ENCODE measurements at regions not wholly inside any gene's neighbourhood (a gene's known extent, or its start where the extent isn't known, plus 50 kb on each side); places are given as distances from the start of the nearest gene placed in this dataset.

GRCh38 chr10:130817674-130818073, 493.8 kb downstream of the TCERG1L start:
- H3K27ac ChIP-seq = no peak overlapping the region
- no peaks in the 10 kb centered on the region for H3K4me1 ChIP-seq
- no peak for TF ChIP-seq CTCF (IDR thresholded peaks at IDR 0.05)
- no peaks in the 10 kb centered on the region for H3K9me3 ChIP-seq
- intact Hi-C loops (cut with DNase I) = no loop called here
- H3K36me3 ChIP-seq = no peaks in the 10 kb centered on the region
- DNase-seq = no peak
- H3K27me3 ChIP-seq = no peaks in the 10 kb centered on the region
- no peak overlapping the region for H3K9ac ChIP-seq (ENCODE audit: low read depth in 2 of 2, low read length in 2 of 2)
- H3K4me3 ChIP-seq = no peak overlapping the region

DNA sequence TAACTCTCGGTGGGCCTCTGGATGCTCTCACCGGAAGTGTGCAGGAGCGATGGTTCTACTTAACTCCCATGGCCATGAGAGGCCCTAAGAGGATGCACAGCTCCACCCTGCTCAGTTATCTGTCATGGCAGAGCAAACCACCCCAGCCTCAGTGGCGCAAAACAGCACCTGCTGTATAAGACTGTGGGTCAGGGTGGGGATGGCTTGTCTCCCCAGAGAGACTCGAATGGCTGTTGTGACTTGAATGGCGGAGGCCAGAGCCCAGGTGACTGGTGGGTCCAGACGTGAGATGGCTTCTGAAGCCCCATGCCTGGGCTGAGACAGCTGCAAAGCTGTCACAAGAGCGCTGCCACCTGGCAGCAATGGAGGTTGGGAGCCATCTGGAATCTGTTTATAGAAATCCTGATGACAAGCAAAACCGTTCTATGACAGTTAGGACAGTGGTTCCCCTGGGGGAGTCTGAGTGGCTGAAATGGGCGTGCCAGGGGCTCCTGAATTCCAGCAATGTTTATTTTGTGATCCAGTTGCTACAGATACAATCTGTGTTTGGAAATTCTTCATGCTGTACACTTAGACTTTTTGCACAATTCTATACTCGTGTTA, 490.5 kb downstream of the TCERG1L start:
- intact Hi-C loops (cut with DNase I) = no loop called here

GRCh38 chr10:130824230-130825014, 487.1 kb downstream of the TCERG1L start:
- Histone ChIP-seq H3K4me3 (no peak overlapping the region), H3K9ac (ENCODE audit: low read depth in 2 of 2, low read length in 2 of 2) (no peak overlapping the region), H3K27ac (no peak overlapping the region), H3K36me3 (no peaks in the 10 kb centered on the region), H3K9me3 (no peaks in the 10 kb centered on the region), H3K4me1 (no peaks in the 10 kb centered on the region), H3K27me3 (no peaks in the 10 kb centered on the region)
- DNase-seq = no peak
- intact Hi-C loops (cut with DNase I) = no loop called here
- TF ChIP-seq CTCF (IDR thresholded peaks at IDR 0.05) = no peak

More for the DNA sequence above, 490.5 kb downstream of the TCERG1L start:
- DNase-seq = no peak
- Histone ChIP-seq H3K27ac (no peak overlapping the region), H3K4me1 (no peaks in the 10 kb centered on the region), H3K36me3 (no peaks in the 10 kb centered on the region), H3K9me3 (no peaks in the 10 kb centered on the region), H3K4me3 (no peak overlapping the region), H3K27me3 (no peaks in the 10 kb centered on the region), H3K9ac (ENCODE audit: low read depth in 2 of 2, low read length in 2 of 2) (no peak overlapping the region)
- TF ChIP-seq CTCF (IDR thresholded peaks at IDR 0.05) = no peak

DNA sequence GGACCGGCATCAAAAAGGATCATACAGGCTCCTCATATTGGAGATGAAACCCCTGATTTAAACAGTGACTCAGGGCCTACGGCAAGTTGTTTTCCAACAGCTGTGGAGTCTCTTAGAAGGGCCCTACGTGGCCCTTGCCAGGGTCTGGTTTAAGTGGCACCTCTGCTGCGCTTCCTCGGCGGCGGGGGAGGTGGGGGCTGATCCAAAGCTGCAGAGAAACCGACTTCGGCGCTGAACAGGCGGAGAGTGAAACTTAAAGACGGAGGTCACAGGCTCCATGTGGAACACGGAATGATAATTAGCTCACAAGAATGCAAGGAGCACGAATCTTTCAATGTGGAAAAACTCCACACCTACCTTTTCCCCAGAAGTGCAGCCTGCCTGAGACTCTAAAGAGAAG, 477.9 kb downstream of the TCERG1L start:
- Histone ChIP-seq H3K9ac (ENCODE audit: low read depth in 2 of 2, low read length in 2 of 2) (no peak overlapping the region), H3K27me3 (no peaks in the 10 kb centered on the region), H3K9me3 (no peaks in the 10 kb centered on the region), H3K27ac (no peak overlapping the region), H3K4me3 (no peak overlapping the region), H3K4me1 (no peaks in the 10 kb centered on the region), H3K36me3 (no peaks in the 10 kb centered on the region)
- intact Hi-C loops (cut with DNase I) = no loop called here
- no peak for DNase-seq
- TF ChIP-seq CTCF (IDR thresholded peaks at IDR 0.05) = no peak

GRCh38 chr10:130834170-130834569, 477.4 kb downstream of the TCERG1L start:
- Histone ChIP-seq H3K36me3 (no peaks in the 10 kb centered on the region), H3K4me3 (no peak overlapping the region), H3K27ac (no peak overlapping the region), H3K4me1 (no peaks in the 10 kb centered on the region), H3K9ac (ENCODE audit: low read depth in 2 of 2, low read length in 2 of 2) (no peak overlapping the region), H3K27me3 (no peaks in the 10 kb centered on the region), H3K9me3 (no peaks in the 10 kb centered on the region)
- DNase-seq = no peak
- intact Hi-C loops (cut with DNase I) = no loop called here
- TF ChIP-seq CTCF (IDR thresholded peaks at IDR 0.05) = no peak
